GM21360 (cell line): ENCODE measurements at regions not wholly inside any gene's neighbourhood (a gene's known extent, or its start where the extent isn't known, plus 50 kb on each side); places are given as distances from the start of the nearest gene placed in this dataset.

Source experiments
- ATAC-seq: cut with Tn5 transposase; IDR thresholded peaks from one replicate; pipeline ENCODE4 v1.9.1; 2021; ENCODE audit warnings: mild to moderate bottlenecking, moderate library complexity; ENCODE audit not compliant: unreplicated experiment

DNA sequence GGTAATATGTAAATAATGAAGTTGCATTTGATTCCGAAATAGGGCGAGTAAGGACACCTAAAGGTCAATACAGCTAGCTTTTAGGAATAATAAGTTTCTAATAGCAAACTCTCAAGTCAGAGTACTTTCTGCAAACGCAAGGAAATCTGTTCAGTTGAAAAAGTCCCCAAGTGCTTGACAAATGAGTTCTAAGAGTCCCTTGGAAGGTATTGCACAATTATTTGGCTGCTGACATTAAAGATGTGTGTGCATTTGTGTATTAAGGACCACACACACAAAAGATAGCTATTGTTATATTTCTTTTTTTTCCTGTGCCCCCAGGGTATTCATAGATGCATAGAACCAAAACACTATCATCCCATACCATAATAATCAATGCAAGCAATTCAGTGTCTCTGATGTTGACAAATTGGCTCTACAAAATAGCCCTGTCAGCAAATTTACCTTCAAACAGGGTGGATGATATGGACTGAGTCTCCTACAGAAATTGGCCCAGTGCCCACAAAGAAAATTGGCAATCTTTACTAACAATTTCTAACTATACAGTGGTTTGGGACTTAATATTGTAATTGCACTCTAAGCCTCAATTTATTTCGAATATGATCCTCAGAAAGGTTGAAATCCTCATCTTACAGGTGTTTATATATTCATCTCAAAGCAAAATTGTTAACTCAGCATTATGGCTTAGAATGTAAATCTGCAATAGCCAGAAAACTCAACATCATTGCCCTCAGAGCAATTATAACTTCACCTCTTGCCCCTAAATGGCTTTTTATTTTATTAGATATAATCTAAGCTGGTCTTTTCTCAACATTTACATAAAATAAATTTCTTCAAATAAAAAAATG is 827.2 kb downstream of the MAT2B start:
- no peak for ATAC-seq

DNA sequence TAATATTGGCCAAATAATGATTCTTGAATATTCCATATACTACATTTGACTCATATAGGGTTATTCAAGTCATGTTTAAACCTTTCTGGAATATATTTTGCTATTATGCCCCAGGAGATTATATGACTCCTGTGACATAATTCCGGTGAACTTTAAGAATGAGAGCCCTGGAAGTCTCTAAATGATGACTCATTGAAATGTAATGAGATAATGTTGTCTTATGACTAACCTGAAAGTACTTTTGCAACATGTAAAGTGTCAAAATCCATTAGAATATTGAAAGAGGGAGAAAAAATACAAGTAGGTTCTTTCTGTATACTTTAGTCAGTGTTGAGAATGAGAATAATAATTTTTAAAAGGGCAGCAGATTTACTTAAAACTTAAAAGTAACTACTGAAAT is 830.4 kb downstream of the MAT2B start:
- no peak for ATAC-seq

DNA sequence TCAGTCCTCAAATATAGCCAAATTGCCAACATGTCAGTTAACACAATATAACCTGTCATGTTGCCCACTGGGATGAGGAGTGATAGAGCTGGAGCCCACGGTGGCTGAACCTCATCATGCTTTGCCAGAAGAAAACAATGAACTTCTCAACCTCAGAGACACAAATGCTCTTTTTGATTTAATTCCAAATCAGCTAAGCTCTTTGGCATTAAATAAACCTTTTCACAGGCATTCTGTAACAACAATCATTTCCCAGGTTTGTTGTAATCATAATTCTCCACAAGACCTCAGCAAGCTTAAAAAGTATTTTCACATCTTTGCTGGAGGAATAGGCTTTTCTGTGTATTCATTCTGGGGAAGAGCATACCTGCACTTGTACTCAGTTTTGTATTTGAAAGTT is 830.9 kb downstream of the MAT2B start:
- ATAC-seq = no peak

DNA sequence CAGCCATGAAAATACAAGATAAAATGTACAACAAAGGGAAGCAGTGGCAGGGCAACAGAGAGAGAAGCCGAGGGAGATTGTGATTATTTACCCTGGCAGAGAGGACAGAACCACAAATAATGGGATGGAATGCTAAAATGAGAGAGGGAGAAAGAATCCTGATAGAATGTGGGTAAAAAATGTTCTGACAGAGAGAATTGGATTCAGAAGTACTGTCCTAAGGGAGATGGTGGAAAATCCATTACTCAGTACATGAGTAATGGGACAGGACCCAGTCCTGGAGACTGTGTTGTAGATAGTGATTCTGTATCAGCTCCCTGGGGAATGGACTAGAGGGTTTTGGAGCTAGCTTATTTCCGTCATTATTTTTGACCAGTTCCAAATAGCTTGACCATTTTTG is 831.5 kb downstream of the MAT2B start:
- ATAC-seq = no peak

DNA sequence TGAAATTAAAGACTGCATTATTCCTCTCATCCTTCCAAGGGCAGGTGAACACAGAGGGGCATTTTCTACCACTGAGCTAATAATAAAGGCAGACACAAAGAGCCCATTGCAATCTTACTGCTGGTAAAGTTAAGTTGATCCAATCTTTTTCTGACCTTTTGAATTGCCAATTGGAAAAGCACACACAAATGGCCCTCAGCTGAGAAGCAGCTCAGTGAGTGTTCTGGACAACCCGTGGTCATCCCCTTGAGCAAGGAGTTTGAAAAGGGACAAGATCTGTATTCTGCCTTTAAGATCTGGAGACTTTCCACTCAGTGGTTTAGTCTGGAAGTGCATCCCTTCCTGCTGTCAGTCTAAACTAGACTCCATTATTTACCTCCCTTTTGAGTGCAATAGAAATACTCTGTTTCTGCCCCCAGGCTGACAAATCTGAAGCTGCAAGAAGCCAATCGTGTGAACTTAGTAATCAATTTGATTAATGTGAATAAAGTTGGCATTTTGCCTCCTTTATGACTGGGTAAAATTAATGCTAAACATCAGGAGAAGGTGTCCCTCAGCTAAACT is 835.7 kb downstream of the MAT2B start:
- ATAC-seq = no peak

DNA sequence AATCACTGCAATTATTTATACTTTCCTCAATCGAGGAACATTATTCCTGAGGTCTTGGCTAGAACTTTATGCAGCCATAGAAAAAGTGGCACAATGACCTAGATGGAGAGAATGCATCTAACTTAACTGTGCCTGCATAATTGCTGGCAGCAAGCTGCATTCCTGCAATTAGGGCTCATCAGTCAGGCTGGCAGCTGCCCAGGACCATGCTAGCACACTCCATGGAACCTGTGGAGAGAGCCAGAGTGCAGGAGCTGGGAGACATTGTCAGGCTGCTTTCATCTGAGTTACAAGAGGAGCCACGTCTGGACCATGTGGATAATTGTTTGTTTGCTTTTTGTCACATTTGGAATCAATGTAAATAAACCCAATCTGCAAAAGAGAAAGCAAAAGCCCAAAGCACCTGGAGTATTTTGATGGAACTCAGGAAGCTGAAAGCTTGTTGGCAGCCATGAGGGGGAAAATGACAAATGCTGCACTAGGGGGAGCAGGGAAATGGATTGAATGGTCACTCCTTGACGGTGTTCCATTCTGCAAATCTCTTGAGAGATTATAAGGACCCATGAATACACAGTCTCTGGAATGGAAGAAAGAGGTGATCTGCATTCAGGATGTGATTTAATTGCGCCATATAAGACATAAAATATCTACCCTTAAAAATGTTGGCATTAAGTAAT is 839.9 kb downstream of the MAT2B start:
- ATAC-seq = no peak

DNA sequence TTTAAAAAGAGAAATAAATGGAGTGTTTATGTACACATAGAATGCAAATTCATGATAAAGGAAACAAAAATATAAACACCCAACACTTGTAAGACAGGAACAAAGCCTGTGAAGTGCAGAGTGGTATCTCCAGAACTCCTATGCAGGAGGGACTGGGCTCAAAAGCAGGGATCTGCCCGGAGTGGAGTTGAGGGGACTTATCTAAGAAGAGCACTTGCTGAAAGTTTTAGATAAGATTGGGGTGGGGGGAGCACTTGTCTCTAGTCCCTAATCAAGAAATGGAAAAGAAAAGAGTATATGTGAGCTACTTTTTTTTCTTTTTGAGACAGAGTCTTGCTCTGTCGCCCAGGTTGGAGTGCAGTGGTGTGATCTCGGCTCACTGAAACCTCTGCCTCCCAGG is 840.4 kb downstream of the MAT2B start:
- ATAC-seq = no peak

DNA sequence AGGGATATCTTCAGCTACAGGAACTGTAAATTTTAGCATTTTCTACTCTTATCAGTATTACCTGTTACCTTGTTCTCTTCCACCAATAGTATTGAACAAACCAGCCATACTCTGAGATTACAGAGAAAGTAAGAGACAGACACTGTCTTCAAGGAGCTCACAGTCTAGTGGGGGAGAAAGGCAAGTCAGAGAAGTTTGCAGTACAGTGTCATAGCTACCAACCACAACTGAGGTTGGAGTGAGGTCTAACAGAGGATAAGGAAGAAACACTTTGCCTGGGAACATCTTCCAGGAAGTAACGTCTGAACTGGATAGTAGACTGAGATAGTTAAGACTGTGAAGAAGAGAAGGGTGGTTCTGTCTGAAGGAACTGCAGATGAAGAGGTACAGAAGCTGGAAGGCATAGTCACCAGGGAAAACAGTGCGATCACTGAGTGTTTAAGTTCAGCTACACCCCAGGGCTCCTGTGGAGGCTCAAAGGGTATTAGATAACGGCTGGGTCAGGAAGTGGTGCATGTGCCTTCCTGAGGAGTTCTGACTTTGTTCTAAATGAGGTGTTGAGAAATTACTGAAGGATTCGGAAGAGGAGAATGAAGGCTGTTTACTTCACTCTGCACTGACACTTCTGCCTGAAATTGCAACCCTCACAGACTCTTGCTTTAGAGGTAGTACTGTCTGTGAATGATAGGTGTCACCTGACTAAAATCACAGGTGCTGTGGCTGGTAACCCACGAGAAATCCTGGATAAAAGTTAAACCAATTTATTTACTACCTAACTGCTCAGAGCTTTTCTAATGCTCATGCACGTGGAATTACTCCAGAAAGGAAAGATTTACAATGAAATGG is 841.6 kb downstream of the MAT2B start:
- ATAC-seq = no peak

DNA sequence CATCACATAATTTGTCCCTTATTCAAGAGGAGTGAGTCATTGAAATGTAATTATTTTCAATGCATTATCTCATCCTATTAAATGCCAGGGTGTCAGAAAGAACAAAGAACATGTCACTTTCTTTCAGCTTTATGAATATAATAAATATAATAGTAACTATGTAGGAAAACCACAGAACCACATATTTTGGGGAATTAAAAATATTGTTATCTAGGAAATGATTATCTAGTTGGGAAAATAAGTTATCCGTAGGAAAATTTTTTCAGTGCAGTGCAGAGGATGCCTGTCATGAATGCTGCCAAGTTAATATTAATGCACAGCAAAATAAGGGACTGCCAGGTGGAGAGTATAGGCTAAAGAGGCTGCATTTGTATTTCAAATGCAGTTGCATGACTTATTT is 844.8 kb downstream of the MAT2B start:
- no peak for ATAC-seq

DNA sequence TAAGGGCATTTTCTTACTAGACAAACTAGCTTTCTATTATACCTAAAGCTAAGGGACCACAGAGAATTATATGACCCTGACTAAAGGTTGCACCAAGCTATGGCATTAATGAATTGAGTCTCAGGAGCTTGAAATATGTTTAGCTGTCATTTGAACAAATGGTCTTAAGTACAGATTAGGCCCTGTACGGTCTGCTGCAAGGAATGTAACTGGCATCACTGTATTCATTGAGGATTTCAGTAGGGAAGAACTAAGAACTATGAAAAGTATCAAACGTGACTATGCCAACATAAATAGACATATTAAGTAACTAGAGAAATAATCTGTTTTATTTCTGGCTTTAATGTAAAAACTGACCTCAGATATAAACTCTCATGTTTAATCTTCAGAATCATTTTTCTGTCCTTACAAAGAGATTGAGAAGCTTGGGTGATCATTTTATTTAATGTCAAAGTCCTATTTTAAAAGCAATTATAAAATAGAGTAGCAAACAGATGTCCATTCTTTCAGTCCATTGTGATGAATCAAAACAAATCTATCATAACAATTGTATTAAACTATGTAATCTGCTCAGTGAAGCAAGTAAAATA is 845.9 kb downstream of the MAT2B start:
- no peak for ATAC-seq

DNA sequence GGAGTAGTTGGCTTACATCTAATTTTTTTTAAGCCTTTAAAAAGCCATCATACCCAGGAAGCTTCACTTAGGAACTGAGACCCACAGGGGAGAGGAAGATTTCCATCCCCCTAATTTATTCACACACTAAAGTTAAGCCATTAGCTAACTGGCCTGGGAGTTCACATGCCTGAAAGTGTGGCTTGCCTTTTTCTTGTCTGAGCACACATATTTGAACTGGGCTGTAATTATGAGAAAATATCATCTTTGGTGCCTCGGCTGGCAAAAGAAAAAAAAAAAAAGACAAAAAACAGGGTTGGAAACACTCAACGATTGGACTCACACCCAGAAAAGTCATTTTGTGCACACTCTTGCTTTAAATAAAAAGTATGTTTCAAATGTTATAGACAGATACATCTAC is 847.3 kb downstream of the MAT2B start:
- ATAC-seq = no peak

DNA sequence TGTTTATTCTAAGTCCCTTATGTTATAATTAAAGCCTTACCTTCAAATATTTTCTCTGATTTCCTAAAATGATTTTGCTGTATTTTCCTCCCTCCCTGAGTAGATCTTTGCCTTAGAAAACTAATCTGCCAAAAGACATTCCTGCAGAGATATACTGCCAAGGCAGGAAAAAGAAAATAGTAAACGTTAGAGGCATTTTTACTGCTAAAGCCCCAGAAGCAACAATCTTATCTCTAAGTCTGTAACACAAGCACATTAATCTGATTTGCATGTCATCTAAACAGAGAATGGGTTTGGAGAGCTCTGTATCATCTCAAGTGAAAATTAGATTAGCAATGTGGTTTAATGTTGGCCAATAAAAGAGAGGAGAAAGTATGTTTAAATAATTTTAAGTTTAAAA is 847.7 kb downstream of the MAT2B start:
- no peak for ATAC-seq

DNA sequence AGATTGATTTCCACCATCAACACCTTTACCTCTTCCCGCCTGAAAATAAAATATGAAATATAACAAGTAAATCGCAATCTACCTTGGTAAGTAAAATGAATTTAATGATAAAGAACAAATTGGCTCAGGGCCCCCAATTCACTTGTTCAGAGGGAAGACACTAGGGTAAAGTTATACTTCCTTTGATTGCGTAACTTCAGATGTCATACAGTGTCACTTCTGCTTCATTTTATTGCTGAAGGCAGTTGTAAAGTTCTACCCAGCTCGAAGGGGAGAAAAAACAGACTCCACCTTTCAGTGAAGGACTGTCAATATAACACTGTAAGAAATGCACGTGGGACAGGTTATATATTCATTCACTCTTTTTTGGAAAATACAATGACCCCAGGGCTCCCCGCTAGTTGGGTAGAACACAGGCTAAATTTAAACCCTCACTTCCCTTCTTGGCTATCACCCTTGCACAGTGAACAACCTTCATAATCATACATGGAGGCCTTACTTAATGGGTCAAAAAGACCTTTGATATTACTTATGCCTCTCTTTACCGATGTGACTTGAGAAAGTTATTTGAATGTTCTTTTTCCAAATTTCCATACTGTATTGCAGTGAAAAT is 848.8 kb downstream of the MAT2B start:
- no peak for ATAC-seq

DNA sequence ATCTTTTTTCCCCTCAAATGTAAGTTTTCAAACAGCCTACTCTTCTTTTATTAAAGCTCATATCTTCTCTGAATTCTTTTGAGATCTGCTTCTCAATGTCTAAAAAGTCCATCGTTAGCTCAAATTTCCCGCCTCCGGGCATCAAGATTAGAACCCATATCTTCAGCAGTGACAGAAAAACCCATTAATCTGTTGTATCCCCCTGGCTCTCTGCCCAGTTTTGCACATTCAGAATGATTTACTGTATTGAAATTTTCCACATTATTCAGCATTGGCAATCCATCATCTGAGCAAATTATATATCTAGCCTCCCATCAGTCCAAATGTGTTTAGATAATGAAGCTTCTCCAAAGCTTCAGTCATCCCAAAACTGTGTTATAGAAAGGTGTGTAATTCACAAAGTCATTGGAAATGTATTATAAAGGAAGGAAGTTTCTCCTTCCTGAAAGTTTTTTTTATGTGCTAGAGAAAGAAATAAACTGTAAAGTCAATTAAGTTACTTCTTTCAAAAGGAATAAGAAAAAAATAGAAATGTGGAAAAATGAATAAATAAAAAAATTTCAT is 849.9 kb downstream of the MAT2B start:
- no peak for ATAC-seq

DNA sequence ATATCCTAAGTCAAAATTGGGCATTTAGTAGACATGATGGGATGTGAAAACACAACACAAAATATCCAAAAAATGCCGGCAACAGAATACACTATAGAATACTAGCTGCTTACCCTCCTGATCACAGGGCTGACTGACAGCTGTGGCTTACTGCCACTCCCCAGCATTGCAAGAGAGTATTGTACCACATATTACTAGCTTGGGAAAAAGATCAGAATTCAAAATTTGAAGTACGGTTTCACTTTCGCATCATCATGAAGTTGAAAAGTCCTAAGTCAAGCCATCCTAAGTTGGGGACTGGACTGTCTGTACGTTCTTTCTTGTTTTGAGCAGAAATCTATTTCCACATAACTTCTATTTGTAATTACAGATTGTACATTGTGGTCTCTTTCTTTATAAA is 851.4 kb downstream of the MAT2B start:
- ATAC-seq = no peak

DNA sequence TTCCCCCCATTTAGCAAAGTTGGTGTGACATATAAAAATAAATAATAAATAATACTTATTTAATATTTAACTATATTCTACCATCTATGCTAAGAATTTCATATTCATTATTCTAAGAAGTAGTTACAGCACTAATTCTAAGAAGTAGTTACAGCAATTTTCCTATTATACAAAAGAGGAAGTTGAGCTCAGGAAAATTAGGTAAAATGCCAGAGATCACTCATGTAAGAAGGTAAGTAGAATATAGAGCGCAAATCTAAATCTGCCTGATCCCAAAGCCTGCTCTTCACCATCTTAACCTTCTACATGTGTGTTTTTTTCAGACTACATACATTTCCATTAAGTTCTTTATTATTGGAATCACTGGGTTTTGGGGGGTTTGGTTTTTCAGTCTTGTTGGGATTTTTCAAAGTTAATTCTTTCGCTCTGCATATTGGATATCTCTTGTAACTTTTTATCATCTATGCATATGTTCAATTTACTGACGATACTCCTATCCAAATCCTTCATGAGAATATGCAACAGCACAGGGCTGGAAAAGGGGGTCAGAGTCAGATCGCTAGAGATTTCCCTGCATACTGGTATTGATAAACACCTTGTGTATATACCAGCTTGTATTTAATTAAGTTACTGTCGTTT is 852.1 kb downstream of the MAT2B start:
- no peak for ATAC-seq

DNA sequence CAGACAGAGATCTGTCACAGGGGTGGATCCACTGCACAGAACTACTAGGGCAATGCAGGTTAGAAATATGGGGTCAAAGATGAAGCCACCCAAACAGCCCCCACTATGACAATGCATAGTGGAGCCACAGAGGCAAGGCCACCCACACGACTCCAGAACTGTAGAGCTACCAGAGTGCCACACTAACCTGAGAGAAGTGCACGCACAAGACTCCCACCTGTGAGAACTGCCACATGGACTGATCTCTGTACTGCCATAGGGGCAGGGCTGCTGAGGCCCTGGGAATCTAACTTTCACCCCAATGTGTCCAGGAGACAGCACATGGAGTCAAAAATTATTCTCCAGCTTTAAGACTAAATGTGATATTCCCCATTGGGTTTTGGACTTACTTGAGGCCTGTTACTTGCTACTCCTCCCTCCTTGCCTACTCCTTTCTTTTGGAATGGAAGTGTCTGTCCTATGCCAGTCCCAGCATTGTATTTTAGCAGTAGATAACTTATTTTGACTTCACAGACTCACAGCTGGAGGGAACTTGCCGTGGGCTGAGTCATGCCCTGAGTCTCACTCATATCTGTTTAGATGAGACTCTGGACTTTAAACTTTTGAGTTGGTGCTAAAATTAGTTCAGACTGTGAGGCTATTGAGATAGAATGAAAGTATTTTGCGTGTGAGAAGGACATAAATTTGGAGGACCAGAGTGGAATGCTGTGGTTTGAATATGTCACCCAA is 853.3 kb downstream of the MAT2B start:
- no peak for ATAC-seq

DNA sequence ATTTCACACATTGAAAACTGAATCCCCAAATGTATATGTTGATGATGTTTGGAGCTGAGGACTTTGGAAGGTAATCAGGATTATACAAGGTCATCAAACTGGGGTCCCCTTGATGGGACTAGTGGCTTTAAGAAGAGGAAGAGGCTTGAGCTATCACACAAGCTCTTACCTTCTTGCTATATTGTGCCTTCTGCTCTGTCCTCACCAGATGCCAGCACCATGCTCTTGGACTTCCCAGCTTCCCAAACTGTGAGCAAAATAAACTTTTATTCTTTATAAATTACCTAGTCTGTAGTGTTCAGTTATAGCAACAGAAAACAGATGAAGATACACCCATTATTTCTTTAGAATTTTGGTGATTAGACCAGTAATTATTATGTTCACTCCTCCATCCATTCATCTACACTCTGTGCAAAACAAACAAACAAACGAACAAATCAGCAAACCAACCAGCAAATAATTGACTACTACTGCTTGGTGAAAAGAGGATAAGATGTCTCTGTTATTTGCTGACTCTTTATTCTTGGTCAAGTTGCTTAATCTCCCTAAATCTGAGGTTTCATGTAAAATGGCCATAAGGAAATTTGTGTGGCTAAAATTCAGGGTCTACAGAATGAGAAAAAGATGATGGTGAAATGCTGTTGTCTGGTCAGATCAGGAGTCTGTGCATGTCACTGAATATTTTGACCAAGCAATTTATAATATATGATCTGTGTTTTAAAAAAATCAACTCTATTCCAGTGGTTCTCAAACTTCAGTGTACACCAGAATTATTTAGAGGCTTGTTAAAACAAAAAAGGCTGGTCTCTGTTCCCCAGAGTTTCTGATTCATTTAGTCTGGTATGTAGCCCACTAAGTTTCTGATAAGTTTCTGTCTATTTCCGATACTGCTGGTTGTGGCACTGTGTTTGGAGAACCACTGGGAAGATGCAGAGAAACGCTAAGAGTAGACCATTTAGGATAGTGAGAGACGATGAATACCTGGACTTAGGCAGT is 854.1 kb downstream of the MAT2B start:
- ATAC-seq = no peak
